HG02588 (cell line): ENCODE measurements at regions not wholly inside any gene's neighbourhood (a gene's known extent, or its start where the extent isn't known, plus 50 kb on each side); places are given as distances from the start of the nearest gene placed in this dataset.

ENCODE experiments used
- ATAC-seq: cut with Tn5 transposase; IDR thresholded peaks from one replicate; pipeline ENCODE4 v1.9.1; 2021; ENCODE audit warnings: mild to moderate bottlenecking, moderate library complexity; ENCODE audit not compliant: unreplicated experiment

DNA sequence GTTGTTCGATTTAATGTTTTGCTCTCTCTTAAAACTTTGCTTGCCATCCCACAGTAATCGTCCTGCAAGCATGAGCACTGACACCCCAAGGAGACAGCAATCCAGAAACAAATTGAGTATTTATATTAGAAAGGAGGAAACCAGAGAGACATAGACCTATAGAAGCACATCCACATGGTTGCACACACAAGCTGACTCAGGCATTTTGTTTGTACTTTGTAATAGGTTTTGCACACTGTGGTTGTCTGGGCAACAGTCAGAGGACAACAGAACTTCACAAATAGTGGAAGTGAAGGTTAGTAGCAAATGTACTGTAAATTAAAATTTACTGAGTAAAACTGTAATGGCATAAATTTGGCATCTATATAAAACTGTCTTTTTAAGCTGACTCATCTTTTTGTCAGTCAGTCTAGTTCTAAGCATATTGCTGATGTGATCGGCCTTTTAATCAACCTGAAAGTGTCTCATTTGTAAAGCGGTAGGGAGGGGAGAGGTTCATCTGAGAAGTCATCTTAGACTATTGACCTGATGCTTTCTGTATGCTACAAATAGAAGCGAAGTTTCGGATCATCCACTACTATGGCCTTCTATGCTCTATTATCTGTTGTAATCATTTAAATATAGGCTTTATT is 1624.7 kb downstream of the ARAP2 start:
- ATAC-seq: no peak

GRCh38 chr4:34628471-34628870 is 1615.8 kb downstream of the ARAP2 start:
- no peak for ATAC-seq

DNA sequence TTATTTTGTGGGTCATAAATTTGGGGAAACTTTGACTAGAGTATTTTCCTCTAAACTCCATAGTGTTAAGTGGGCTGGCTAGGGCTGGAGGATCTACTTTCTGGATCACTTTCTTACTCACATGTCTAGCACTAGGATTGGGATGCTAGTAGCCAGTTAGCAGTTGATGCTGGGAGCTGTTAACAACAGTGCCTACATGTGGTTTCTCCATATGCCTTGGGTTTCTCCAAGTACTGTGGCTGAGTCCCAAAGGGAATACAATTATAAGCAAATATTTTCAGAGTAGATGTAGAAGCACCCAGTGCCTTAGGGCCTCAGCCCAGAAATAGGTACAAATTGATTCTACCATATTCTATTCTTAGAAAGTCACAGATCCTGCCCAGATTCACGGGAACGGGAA is 1614.9 kb downstream of the ARAP2 start:
- no peak for ATAC-seq

- no peak for ATAC-seq
Observed at GRCh38 chr4:34633241-34633640, 1611.1 kb downstream of the ARAP2 start.

DNA sequence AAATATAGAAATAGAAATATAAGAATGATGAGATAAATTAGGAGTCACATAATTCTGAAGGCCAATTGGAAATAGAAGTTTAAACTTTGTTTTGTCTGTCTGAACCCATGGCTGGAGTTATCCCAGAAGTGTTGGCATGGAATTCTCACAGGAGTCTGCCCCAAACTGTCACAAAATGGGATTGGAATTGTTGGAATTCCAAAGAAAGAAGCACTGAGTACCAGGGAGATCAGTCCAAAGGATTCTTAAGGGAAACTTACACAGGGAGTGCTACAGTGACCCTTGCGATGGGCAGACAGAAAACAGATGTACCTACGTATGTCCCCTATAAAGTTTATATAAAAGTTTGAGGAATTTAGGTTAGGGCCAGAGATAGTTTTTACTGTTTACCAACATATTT is 1607.7 kb downstream of the ARAP2 start:
- no peak for ATAC-seq

GRCh38 chr4:34643476-34643875 is 1600.8 kb downstream of the ARAP2 start:
- no peak for ATAC-seq

GRCh38 chr4:34644579-34645115 is 1599.7 kb downstream of the ARAP2 start:
- no peak for ATAC-seq

- no peak for ATAC-seq
Observed at GRCh38 chr4:34649716-34650115, 1594.6 kb downstream of the ARAP2 start.

DNA sequence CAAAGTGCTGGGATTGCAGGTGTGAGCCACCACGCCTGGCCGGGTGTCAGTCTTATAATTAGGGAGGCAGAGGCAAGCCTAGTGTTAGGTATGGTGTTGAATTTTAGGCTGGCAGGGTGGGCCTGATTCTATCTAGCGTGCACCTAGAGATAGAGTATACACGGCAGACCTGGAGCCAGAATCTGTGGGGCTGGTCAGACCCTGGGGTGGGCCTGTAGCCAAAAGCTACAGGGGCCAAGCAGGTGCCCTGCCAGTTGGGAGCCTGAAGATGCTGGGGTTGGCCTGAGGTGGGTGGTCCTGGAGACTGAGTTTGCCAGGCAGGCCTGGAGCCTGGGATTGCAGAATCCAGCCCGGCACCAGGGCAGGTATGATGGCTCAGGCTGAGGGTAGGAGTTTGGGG is 1580.3 kb downstream of the ARAP2 start:
- no peak for ATAC-seq

DNA sequence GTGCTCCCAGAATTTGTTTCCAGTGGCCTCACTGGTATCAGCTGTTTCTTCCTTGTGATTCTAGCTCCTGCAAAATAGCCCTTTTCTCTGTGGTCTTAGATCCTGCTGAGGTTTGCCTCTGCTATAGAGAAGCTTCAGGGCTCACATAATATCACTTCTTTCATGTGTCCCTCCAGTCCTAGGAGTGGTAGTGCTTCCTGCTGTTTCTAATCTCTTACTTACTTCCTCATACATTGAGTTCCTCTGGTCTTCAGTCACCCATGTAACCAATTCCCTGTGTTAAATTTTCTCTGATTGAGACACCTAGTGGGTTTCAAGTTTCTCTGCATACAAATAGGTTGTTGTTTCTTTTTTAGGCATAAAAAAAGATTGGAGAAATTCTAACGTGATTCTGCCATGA is 1567.9 kb downstream of the ARAP2 start:
- ATAC-seq: no peak

- no peak for ATAC-seq
Observed at GRCh38 chr4:34678431-34678830, 1565.9 kb downstream of the ARAP2 start.

DNA sequence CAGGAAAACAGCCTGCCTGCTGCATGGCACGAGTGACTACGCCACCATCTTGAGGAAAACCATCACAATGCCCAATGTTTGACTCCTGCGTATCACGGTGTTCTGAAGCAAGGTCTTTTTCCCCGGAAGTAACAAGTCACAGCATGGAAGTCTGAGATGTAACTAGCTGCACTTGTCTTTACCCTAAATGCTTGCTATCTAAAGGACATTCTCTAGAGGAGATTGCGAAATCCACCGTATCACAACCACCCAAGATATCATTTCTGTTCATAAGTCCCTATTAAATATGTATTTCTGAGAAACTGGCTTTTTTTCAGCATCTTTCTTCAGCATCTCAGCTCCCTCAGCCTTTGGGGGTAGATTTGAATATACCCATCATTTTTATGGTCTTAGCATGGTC is 1565.1 kb downstream of the ARAP2 start:
- ATAC-seq: no peak

GRCh38 chr4:34709564-34709963 is 1534.8 kb downstream of the ARAP2 start:
- no peak for ATAC-seq

DNA sequence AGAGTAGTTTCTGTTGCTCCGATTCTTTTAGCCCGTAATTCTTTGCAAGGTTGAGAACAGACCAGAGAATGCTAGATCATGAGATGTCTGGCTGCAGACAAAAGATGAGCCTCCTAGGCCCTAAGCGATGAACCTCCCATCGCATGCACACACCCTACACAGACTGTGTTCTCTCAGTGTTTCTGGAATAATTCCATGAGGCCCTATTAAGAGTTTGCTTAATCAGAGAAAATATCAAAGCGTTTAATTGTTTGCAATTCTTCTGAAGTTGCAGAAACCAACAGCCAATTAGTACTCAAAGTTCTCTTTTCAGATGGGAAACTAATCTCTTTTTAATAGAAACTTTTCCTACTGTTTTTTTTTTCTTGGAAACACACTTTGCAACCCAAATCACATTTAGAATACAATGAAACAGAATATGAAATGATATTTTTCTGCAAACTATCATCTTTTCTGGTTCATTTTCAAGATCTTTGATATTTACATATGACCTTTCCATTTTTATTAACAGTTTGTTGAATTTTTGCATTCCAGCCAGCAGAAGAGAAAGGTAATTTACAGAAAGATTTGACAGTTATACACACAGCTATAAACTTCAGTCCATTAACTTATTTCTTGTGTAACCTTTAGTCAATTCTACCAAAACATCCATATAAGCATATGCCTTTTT is 1525.6 kb downstream of the ARAP2 start:
- ATAC-seq: no peak

DNA sequence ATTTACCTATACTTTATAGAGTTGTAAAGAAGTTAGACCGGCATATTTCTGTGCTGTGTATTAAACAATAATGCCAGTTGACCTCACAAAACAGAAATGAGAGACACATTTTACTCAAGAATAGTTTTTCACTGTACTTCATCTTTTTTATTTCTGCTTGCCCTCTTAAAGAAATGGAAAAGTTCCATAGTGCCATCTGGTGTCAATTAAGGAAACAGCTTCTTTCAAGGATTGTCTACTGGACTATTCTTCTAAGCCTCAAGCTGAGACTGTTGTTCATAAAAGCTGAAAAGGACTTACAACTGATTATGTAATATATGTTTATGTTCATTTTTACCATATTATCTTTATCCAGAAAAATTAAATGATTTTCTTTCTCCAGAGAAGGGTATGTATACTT is 1523.7 kb downstream of the ARAP2 start:
- no peak for ATAC-seq

GRCh38 chr4:34721835-34722234 is 1522.5 kb downstream of the ARAP2 start:
- ATAC-seq: no peak

- ATAC-seq: no peak
Observed at GRCh38 chr4:34723605-34724004, 1520.7 kb downstream of the ARAP2 start.

GRCh38 chr4:34724491-34724890 is 1519.8 kb downstream of the ARAP2 start:
- ATAC-seq: no peak

GRCh38 chr4:34731070-34731469 is 1513.2 kb downstream of the ARAP2 start:
- ATAC-seq: no peak

DNA sequence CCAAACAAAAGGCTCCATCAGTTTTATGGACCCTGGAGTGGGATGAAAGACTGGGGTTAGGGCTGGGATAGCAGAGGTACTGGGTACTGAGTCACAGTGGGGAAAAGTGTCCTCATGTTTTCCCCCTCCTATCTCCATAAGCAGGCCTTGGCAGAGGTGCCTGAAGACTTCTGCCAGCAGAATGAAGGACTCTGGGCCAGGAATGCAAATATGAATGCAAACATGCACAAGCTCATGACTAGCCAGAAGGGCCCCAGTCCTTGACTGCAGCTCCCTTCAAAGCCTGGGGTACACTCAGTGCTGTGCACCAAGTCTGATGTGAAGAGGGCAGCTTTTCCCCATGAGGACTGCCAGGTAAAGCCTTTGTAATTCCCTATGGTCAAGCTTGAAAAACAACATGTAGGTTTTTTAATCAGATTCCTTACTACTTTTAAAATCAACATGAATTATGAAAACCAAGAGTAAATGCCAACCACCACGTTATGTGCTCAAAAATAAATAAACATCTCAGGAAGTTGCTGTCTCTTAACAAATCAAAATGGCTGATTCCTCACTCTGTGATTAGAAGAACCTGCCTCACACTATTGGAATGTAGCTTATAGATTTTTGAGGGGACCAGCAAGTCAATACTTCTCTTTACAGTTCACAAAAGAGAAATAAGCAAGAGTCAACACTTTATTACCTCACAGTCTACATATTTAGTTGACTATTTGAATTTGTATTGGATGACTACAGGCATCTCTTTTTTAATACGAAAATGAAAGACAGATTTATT is 1512.0 kb downstream of the ARAP2 start:
- ATAC-seq: no peak

DNA sequence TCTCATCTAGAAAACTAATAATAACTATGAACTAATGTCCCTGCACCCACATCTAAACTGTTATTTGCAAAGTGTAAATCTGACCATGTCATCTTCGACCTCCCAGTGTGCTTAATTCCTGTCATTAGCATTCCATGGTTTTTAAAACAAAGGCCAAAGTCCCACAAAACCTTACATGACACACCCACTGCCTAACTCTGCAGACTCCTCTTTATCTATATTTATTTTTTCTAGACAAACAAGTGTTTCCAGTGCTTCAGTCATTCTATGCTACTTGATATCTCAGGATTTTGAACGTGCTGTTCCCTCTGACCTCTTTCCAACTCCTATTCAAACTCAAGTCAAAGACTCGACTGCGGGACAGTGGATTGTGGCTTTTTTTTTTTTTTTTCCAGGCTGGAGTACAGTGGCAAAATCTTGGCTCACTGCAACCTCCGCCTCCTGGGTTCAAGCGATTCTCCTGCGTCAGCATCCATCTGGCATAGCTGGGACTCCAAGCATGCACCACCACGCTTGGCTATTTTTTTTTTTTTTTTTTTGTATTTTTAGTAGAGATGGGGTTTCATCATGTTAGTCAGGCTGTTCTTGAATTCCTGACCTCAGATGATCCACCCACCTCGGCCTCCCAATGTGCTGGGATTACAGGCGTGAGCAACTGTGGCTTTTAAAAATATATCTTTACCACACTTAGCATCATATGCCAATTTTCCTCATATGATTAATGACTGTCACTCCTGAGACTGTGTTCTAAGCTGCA is 1511.0 kb downstream of the ARAP2 start:
- ATAC-seq: no peak
